Panc1 (cell line): ENCODE measurements at regions not wholly inside any gene's neighbourhood (a gene's known extent, or its start where the extent isn't known, plus 50 kb on each side); places are given as distances from the start of the nearest gene placed in this dataset.

Experiments used
- POLR2AphosphoS5 ChIP-seq: IDR thresholded peaks from 2 replicates; pipeline ENCODE4 v1.6.1; 2012; ENCODE audit warnings: mild to moderate bottlenecking, low read depth, low read length, moderate library complexity
- TCF7L2 ChIP-seq: IDR thresholded peaks from 2 replicates; pipeline ENCODE4 v1.6.1; 2011; ENCODE audit warnings: mild to moderate bottlenecking, low read depth, low read length, inconsistent platforms
- TF ChIP-seq, protein P1 (sequence below): fragments of 450-650 bp; IDR thresholded peaks from 2 replicates; pipeline ENCODE4 v1.5.1; 2017; ENCODE audit warnings: mild to moderate bottlenecking

DNA sequence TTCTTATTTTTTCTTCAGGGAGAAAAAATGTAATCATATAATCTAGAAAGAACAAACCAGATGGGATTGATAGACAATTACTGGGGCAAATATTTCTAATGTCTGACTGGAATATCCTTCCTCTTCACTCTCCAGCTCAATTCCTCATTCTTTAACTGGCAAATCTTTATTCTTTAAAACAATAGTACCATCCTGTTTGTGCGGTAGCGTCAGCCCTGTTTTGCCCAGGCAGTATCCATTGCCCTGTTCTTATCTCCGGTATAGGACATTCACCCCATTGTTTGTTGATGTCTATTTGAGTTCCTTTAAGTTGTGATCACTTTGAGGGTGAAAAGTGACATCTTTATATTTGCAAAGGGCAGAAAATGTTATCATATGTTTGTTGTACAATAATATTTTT is 185.4 kb downstream of the POSTN start:
- TF ChIP-seq, protein P1, sequence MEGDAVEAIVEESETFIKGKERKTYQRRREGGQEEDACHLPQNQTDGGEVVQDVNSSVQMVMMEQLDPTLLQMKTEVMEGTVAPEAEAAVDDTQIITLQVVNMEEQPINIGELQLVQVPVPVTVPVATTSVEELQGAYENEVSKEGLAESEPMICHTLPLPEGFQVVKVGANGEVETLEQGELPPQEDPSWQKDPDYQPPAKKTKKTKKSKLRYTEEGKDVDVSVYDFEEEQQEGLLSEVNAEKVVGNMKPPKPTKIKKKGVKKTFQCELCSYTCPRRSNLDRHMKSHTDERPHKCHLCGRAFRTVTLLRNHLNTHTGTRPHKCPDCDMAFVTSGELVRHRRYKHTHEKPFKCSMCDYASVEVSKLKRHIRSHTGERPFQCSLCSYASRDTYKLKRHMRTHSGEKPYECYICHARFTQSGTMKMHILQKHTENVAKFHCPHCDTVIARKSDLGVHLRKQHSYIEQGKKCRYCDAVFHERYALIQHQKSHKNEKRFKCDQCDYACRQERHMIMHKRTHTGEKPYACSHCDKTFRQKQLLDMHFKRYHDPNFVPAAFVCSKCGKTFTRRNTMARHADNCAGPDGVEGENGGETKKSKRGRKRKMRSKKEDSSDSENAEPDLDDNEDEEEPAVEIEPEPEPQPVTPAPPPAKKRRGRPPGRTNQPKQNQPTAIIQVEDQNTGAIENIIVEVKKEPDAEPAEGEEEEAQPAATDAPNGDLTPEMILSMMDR = no peak
- TF ChIP-seq TCF7L2 (no peak), POLR2AphosphoS5 (no peak)
